Dermis blood vessel endothelial cell (primary cell): ENCODE measurements at regions not wholly inside any gene's neighbourhood (a gene's known extent, or its start where the extent isn't known, plus 50 kb on each side); places are given as distances from the start of the nearest gene placed in this dataset.

ENCODE experiments used
- DNase-seq: peaks from one replicate; pipeline ENCODE4 v3.0.0; 2010

GRCh38 chr15:46326173-46326572 lies 691.3 kb downstream of the SQOR start:
- no peak for DNase-seq

GRCh38 chr15:46328821-46329220 lies 694.0 kb downstream of the SQOR start:
- no peak for DNase-seq

DNA sequence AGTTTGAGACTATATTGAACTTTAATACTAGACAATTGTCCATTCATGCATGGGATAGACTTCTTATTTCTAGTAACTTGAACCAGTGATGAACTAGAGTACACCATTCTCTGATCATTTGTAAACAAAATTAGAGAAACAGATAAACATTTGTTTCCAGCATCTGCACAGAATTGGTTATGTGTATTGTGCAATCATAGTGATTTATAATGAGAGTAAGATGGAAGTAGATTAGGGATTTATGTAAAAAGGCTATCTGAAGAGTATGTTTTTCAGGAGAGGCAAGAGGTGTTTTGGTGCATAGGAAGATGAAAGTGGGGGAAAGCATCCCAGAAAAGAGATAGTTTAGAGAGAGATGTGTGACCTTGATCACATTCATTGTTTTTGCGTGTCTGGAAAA lies 695.0 kb downstream of the SQOR start:
- no peak for DNase-seq

DNA sequence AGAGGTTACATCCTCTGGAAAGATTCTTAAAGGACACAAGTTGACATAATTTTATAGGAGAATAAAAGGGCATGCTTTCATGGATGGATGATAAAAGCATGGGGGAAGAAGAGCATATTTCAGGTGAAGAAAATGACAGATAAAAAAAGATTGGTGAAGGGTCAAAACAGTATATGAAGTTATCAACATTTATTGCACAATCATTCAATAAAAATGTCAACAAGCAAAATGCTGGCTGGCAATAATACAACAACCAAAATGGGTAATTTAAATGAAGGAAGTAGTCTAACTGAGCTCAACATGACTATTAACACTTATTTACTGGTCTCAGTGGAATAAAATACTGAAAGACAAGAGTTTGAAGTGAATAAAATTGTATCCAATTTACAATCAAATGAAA lies 696.7 kb downstream of the SQOR start:
- no peak for DNase-seq

DNA sequence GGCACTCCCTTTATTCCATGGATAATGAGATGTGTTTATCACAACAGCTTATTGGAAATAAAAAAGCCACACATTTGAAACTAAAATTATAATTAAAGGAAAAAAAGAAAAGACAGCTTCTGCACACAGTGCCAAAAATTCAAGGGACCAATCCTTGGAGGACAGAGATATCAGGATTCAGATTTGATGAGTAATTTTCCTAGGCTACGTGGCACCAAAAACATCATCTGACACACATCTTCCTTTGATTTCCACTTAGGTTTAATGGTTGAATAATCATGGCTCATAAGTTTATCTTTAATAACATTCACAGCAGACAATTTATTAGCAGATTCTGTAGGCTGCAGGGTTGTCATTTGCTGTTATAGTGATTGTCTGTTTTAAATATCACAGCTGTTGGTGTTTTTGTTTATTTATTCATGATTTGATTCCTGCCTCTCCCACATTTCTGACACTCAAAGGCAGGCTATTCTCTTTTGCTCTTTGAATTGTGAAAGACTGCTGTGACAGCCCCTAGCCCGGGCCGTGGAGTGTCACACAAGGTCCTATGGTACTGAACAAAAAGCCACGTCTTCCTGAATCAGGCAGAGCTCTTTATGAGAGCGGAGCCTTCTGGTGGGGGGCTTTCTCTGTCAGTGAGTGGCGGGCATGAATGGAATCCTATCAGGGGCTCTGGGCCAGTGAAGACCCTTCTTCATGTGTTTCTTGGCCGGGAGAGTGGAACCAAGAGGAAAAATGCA lies 708.5 kb downstream of the SQOR start:
- DNase-seq, result no peak

DNA sequence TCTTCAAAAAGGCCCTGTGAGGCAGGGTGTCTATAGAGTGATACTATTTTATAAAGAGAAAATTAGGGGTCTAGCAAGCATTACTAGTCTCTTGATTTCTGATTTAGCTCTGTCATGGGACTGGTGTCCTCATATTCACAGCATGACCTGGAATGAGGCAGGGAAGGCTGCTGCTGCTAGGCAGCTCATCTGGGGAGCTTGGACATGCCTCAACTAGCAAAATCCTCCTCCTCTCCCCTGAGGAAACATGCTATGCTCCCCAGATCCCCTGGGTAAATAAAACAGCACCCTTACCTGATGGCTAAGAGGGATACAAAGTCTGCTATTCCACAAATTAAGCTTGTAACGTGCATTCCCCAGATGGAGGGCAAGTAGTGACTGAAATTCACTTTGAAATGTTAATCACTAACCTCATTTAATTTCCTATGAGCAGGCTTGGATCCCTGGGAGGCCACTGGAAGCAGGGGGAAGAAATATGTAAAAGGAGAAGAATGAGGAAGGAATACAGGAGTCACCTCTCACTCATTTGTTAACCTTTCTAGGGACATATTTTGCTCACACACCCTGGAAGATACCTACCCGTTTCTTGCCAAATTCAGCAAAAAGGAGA lies 709.4 kb downstream of the SQOR start:
- no peak for DNase-seq

- no peak for DNase-seq
Observed at GRCh38 chr15:46344915-46345314, 710.1 kb downstream of the SQOR start.

DNA sequence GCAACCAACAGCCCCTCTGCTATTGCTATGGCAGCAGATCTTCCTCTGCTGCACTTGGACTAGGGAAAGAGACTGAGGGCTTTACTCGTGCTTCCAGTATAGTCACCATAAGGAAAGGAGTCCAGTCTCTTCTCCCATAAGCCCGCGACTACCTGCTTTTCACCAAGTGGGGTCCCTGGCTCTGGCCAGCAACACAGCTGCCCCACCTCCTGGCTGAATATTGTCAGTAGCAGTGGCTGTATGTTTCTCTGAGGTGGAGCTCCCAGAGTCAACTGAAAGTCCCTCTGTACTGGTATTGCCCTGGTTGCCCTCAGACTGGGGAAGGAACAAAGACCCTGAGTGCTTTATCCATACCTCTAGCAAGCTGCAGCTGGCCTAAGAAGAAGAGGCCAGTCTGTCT lies 719.6 kb downstream of the SQOR start:
- no peak for DNase-seq

- no peak for DNase-seq
Observed at GRCh38 chr15:46365572-46365971, 730.7 kb downstream of the SQOR start.

GRCh38 chr15:46366360-46367007 lies 731.7 kb downstream of the SQOR start:
- DNase-seq, result no peak

DNA sequence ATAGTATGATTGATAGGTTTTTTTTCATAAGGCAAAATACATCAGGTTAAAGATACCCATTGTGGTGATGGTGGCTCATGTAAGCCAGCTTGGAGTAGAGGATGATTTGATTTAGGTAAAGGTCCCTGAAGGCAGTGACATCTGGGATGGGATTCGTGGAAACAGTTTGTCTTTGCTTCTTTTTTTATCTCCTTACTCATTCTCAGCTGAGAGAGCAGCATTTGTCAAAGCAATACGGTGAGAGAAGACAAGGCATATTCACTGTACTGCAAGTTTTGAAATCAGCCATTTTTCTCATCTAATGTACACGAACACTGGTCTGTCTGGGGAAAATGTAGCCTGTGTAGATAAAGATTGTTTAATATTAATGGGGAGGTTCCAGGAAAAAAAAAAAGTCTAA lies 749.1 kb downstream of the SQOR start:
- DNase-seq, result no peak

GRCh38 chr15:46386356-46386755 lies 751.5 kb downstream of the SQOR start:
- DNase-seq, result no peak

- DNase-seq, result no peak
Observed at GRCh38 chr15:46389739-46390138, 754.9 kb downstream of the SQOR start.

GRCh38 chr15:46394463-46394862 lies 759.6 kb downstream of the SQOR start:
- no peak for DNase-seq

DNA sequence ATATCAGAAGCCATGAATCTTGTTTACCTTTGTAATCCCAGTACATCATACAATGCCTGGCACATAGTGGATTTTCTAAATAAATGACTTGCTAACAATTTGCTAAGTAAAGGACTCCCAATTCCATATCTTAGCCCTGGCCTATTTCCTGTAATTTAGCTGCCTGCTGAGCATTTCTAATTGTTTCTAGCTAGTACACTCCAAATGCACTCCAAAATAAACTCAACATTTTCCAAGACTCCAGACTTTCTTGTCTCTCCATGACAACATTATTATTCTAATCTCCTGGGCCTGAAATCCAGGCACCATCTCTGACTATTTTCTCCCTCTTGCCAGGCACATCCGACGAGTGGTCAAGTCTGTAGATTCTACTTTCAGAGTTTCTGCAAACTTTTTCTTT lies 773.5 kb downstream of the SQOR start:
- no peak for DNase-seq

GRCh38 chr15:46409841-46410301 lies 775.0 kb downstream of the SQOR start:
- no peak for DNase-seq

- no peak for DNase-seq
Observed at GRCh38 chr15:46410705-46411104, 775.9 kb downstream of the SQOR start.

DNA sequence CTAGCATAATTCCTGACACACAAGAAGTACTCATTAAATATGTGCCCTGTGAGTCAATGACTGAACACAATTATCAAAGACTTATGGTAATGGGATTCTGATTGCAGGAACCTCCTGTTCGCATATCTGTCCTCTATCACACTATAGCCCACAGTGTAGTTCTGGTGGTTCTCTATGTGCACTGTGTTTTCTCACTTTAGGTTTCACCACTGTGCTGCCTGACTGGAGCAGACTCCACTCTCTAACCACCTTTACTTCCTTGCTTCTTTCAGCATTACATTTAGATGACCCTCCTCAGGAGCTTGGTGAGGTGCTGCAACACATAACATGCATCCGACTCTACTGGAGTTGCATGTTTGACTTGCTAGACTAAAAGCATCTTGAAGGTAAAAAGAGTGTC lies 777.1 kb downstream of the SQOR start:
- DNase-seq, result no peak

GRCh38 chr15:46413799-46414198 lies 779.0 kb downstream of the SQOR start:
- no peak for DNase-seq

GRCh38 chr15:46416544-46416943 lies 781.7 kb downstream of the SQOR start:
- no peak for DNase-seq

DNA sequence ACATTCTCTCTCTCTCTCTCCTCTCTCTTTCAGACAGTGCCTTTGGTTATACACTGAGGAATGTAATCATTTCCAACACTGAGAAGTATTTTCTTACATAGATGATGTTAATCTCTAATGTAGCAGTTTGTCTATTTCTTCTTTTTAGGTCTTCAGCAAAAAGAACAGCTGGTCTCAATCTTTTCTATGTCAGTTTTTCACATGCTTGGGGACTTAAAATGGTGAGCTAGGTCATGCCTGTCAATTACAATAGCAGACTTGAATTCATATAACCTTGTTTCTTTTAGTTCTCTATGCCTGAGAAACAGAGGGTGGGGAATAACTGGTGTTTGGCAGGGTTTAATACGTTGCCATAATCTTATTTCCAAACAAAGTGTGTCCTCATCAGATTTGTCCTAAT lies 786.2 kb downstream of the SQOR start:
- DNase-seq, result no peak

GRCh38 chr15:46441294-46442062 lies 806.6 kb downstream of the SQOR start:
- DNase-seq, result no peak

- no peak for DNase-seq
Observed at GRCh38 chr15:46442184-46442583, 807.4 kb downstream of the SQOR start.
